Transverse colon (tissue), 4 donors: ENCODE measurements at regions not wholly inside any gene's neighbourhood (a gene's known extent, or its start where the extent isn't known, plus 50 kb on each side); places are given as distances from the start of the nearest gene placed in this dataset.

Experiments
- DNase-seq: peaks from one replicate; pipeline ENCODE4 v3.0.0-alpha.2; 2019
- H3K27ac ChIP-seq, 4 donors: fragments of 200-600 bp; sonication (generic); 2 replicates each; pipeline ENCODE4 v1.5.1; 2016 to 2018; ENCODE audit warnings: inconsistent platforms in 4 of 4
- H3K27me3 ChIP-seq: fragments of 200-600 bp; sonication (generic); 2 replicates; pipeline ENCODE4 v1.5.1; 2017; ENCODE audit warnings: inconsistent platforms
- H3K36me3 ChIP-seq, 4 donors: fragments of 200-600 bp; sonication (generic); 2 replicates each; pipeline ENCODE4 v1.5.1; 2017 to 2019; ENCODE audit warnings: inconsistent platforms in 4 of 4
- H3K4me1 ChIP-seq, 4 donors: fragments of 200-600 bp; sonication (generic); 2 replicates each; pipeline ENCODE4 v1.5.1; 2017 to 2020; ENCODE audit warnings: inconsistent platforms in 4 of 4
- H3K4me3 ChIP-seq, 4 donors: fragments of 200-600 bp; sonication (generic); 1 replicate in 1 of 4; 2 replicates in 3 of 4; pipeline versions ENCODE4 v1.5.1 to v1.6.1; 2017 to 2019; ENCODE audit warnings: inconsistent platforms in 4 of 4
- H3K9me3 ChIP-seq, 2 donors: fragments of 200-600 bp; sonication (generic); 2 replicates each; pipeline ENCODE4 v1.5.1; 2017 to 2019; ENCODE audit warnings: inconsistent platforms in 2 of 2
- CTCF ChIP-seq, 5 experiments: fragments of 200-600 bp in 3 of 5; fragments of 450-650 bp in 2 of 5; sonication (generic) in 3 of 5; IDR thresholded peaks; 1 replicate in 2 of 5; 2 replicates in 3 of 5; pipeline ENCODE4 v1.5.1; 2016 to 2017; ENCODE audit warnings: antibody characterized with exemption in 5 of 5, inconsistent platforms in 3 of 5, mild to moderate bottlenecking in 2 of 5, moderate library complexity in 1 of 5
- EP300 ChIP-seq: sonication (generic); formaldehyde crosslinking; IDR thresholded peaks from one replicate; pipeline ENCODE4 v1.6.1; 2017; ENCODE audit warnings: antibody characterized with exemption, low read depth
- POLR2A ChIP-seq: fragments of 450-650 bp; IDR thresholded peaks from one replicate; pipeline ENCODE4 v1.6.1; 2016; ENCODE audit warnings: antibody characterized with exemption, mild to moderate bottlenecking, moderate library complexity
- POLR2AphosphoS5 ChIP-seq, 3 donors: sonication (generic); formaldehyde crosslinking; IDR thresholded peaks; one replicate each; pipeline ENCODE4 v1.6.1; 2016; ENCODE audit warnings: antibody characterized with exemption in 3 of 3
- WGBS, 2 donors: methylation state at CpG; one replicate each; pipeline ENCODE4 v1.1.5; 2018; ENCODE audit warnings: low coverage in 1 of 2; 5-methylcytosine and 5-hydroxymethylcytosine counted together
- in situ Hi-C, 4 donors: fragments of 200-750 bp; cut with MboI; loops; one replicate each; pipeline versions ENCODE4 v1.15.0 to v1.15.1; 2017; ENCODE audit warnings: low sequenced_read_pairs in 3 of 4, low pct_ligation_motif_present in 1 of 4, low pct_unique_long_range_greater_than_20kb in 1 of 4
- intact Hi-C: fragments of 100-400 bp; cut with DNase I; formaldehyde crosslinking; loops from one replicate; pipeline ENCODE4 v1.15.1; 2023; ENCODE audit warnings: low total_unique reads

GRCh38 chr3:164459521-164460151, 618.7 kb downstream of the SI start:
- Histone ChIP-seq H3K4me1 (no peaks in the 10 kb centered on the region), H3K4me3 (no peak overlapping the region), H3K27me3 (no peaks in the 10 kb centered on the region), H3K27ac (no peak overlapping the region), H3K9me3 (no peaks in the 10 kb centered on the region), H3K36me3 (no peaks in the 10 kb centered on the region)
- no peak for DNase-seq
- intact Hi-C loops (no loop called here), in situ Hi-C loops (no loop called here)
- no peak for TF ChIP-seq EP300
- TF ChIP-seq CTCF (IDR thresholded peaks at IDR 0.05): no peak
- TF ChIP-seq POLR2AphosphoS5 (IDR thresholded peaks at IDR 0.05): no peak
- no peak for TF ChIP-seq POLR2A
- WGBS, 2 donors: 73 to 78% methylated on average over 4 of the region's 4 CpGs

GRCh38 chr3:164458986-164459385, 619.3 kb downstream of the SI start:
- intact Hi-C loops (no loop called here), in situ Hi-C loops (no loop called here)
- no peaks in the 10 kb centered on the region for H3K36me3 ChIP-seq
- no peak overlapping the region for H3K4me3 ChIP-seq
- no peaks in the 10 kb centered on the region for H3K4me1 ChIP-seq
- no peak for TF ChIP-seq CTCF (IDR thresholded peaks at IDR 0.05)
- no peak for TF ChIP-seq POLR2AphosphoS5 (IDR thresholded peaks at IDR 0.05)
- no peak for TF ChIP-seq POLR2A
- TF ChIP-seq EP300: no peak
- no peaks in the 10 kb centered on the region for H3K9me3 ChIP-seq
- H3K27me3 ChIP-seq: no peaks in the 10 kb centered on the region
- H3K27ac ChIP-seq: no peak overlapping the region
- DNase-seq: no peak
- WGBS, 2 donors: 82 to 97% methylated on average over 3 to 4 of the region's 4 CpGs

- no peak for DNase-seq
- intact Hi-C loops: no loop called here
- Histone ChIP-seq H3K9me3 (no peaks in the 10 kb centered on the region), H3K4me3 (no peak overlapping the region), H3K27me3 (no peaks in the 10 kb centered on the region), H3K4me1 (no peaks in the 10 kb centered on the region), H3K36me3 (no peaks in the 10 kb centered on the region), H3K27ac (no peak overlapping the region)
- TF ChIP-seq CTCF (IDR thresholded peaks at IDR 0.05) (no peak), EP300 (no peak), POLR2A (no peak), POLR2AphosphoS5 (IDR thresholded peaks at IDR 0.05) (no peak)
- in situ Hi-C loops: no loop called here
- WGBS, 2 donors: 56 to 77% methylated on average over 1 of the region's 1 CpG
These were observed 624.6 kb downstream of the SI start for GRCh38 chr3:164453714-164454113.

GRCh38 chr3:164452707-164453106, 625.6 kb downstream of the SI start:
- H3K27ac ChIP-seq: no peak overlapping the region
- intact Hi-C loops: no loop called here
- TF ChIP-seq EP300 (no peak), CTCF (IDR thresholded peaks at IDR 0.05) (no peak), POLR2AphosphoS5 (IDR thresholded peaks at IDR 0.05) (no peak), POLR2A (no peak)
- H3K4me3 ChIP-seq: no peak overlapping the region
- no peaks in the 10 kb centered on the region for H3K9me3 ChIP-seq
- no peak for DNase-seq
- no peaks in the 10 kb centered on the region for H3K4me1 ChIP-seq
- 91% methylated on average over 1 of the region's 1 CpG; no CpG with 5 or more reads in 1 of the 2 donors for WGBS, 2 donors
- H3K36me3 ChIP-seq: no peaks in the 10 kb centered on the region
- in situ Hi-C loops: no loop called here
- no peaks in the 10 kb centered on the region for H3K27me3 ChIP-seq
